Glutamatergic neuron (in vitro differentiated cells): ENCODE measurements at regions not wholly inside any gene's neighbourhood (a gene's known extent, or its start where the extent isn't known, plus 50 kb on each side); places are given as distances from the start of the nearest gene placed in this dataset.

Source experiments
- DNase-seq: peaks from one replicate; pipeline ENCODE4 v3.0.0; 2022
- H3K27ac Mint-ChIP-seq: one replicate; pipeline ENCODE4 v1.8.0; 2020; ENCODE audit warnings: mild to moderate bottlenecking, mixed read lengths, inconsistent platforms; ENCODE audit not compliant: unreplicated experiment
- H3K27me3 Mint-ChIP-seq: one replicate; pipeline ENCODE4 v1.8.0; 2020; ENCODE audit warnings: mild to moderate bottlenecking, moderate library complexity, mixed read lengths, inconsistent platforms; ENCODE audit not compliant: unreplicated experiment
- H3K36me3 Mint-ChIP-seq: one replicate; pipeline ENCODE4 v1.8.0; 2020; ENCODE audit warnings: mild to moderate bottlenecking, mixed read lengths, inconsistent platforms; ENCODE audit not compliant: unreplicated experiment
- H3K4me1 Mint-ChIP-seq: one replicate; pipeline ENCODE4 v1.8.0; 2020; ENCODE audit warnings: mild to moderate bottlenecking, low read depth, mixed read lengths, inconsistent platforms; ENCODE audit not compliant: unreplicated experiment
- H3K4me3 Mint-ChIP-seq: one replicate; pipeline ENCODE4 v1.8.0; 2020; ENCODE audit warnings: mild to moderate bottlenecking, mixed read lengths, inconsistent platforms; ENCODE audit not compliant: unreplicated experiment
- H3K9me3 Mint-ChIP-seq: one replicate; pipeline ENCODE4 v1.8.0; 2020; ENCODE audit warnings: mild to moderate bottlenecking, moderate library complexity, mixed read lengths, inconsistent platforms; ENCODE audit not compliant: unreplicated experiment
- CTCF ChIP-seq: fragments of 200-600 bp; sonication (generic); IDR thresholded peaks from one replicate; pipeline ENCODE4 v1.5.0; 2021; ENCODE audit not compliant: partially characterized antibody, unreplicated experiment

GRCh38 chr18:51891876-51892275, 448.1 kb upstream of the DCC start:
- H3K4me3 Mint-ChIP-seq, result no peak overlapping the region
- no peak overlapping the region for H3K27ac Mint-ChIP-seq
- H3K4me1 Mint-ChIP-seq, result no peaks in the 10 kb centered on the region
- no peaks in the 10 kb centered on the region for H3K36me3 Mint-ChIP-seq
- TF ChIP-seq CTCF, result no peak
- no peaks in the 10 kb centered on the region for H3K9me3 Mint-ChIP-seq
- no peak for DNase-seq
- H3K27me3 Mint-ChIP-seq, result no peaks in the 10 kb centered on the region

- Mint-ChIP-seq H3K27ac (no peak overlapping the region), H3K4me1 (no peaks in the 10 kb centered on the region), H3K36me3 (no peaks in the 10 kb centered on the region), H3K9me3 (no peaks in the 10 kb centered on the region), H3K27me3 (no peaks in the 10 kb centered on the region), H3K4me3 (no peak overlapping the region)
- DNase-seq, result no peak
- no peak for TF ChIP-seq CTCF
Measured at GRCh38 chr18:51897884-51898283, 442.1 kb upstream of the DCC start.

- H3K27ac Mint-ChIP-seq, result no peak overlapping the region
- no peak for TF ChIP-seq CTCF
- H3K4me3 Mint-ChIP-seq, result no peak overlapping the region
- H3K9me3 Mint-ChIP-seq, result no peaks in the 10 kb centered on the region
- no peaks in the 10 kb centered on the region for H3K36me3 Mint-ChIP-seq
- no peak for DNase-seq
- no peaks in the 10 kb centered on the region for H3K4me1 Mint-ChIP-seq
- H3K27me3 Mint-ChIP-seq, result no peaks in the 10 kb centered on the region
Measured at GRCh38 chr18:51907687-51908597, 432.1 kb upstream of the DCC start.

GRCh38 chr18:51908598-51908944, 431.4 kb upstream of the DCC start:
- Mint-ChIP-seq H3K4me3 (no peak overlapping the region), H3K36me3 (no peaks in the 10 kb centered on the region), H3K9me3 (no peaks in the 10 kb centered on the region), H3K4me1 (no peaks in the 10 kb centered on the region), H3K27ac (no peak overlapping the region), H3K27me3 (no peaks in the 10 kb centered on the region)
- TF ChIP-seq CTCF, result no peak
- no peak for DNase-seq

- DNase-seq, result no peak
- Mint-ChIP-seq H3K27me3 (no peaks in the 10 kb centered on the region), H3K36me3 (no peaks in the 10 kb centered on the region), H3K9me3 (no peaks in the 10 kb centered on the region), H3K27ac (no peak overlapping the region), H3K4me3 (no peak overlapping the region), H3K4me1 (no peaks in the 10 kb centered on the region)
- no peak for TF ChIP-seq CTCF
Measured at GRCh38 chr18:51911584-51911983, 428.4 kb upstream of the DCC start.
